NCI-H2227 (cell line): ENCODE measurements at regions not wholly inside any gene's neighbourhood (a gene's known extent, or its start where the extent isn't known, plus 50 kb on each side); places are given as distances from the start of the nearest gene placed in this dataset.
"Not testable (repeated sequence)": the region's sequence is repeated elsewhere in the genome, so short reads cannot be mapped to it uniquely, and the experiment has no call there.

ENCODE experiments used
- DNase-seq: peaks from one replicate; lab custom pipeline; 2025; ENCODE audit not compliant: unreplicated experiment; lab: John Stamatoyannopoulos, UW

DNA sequence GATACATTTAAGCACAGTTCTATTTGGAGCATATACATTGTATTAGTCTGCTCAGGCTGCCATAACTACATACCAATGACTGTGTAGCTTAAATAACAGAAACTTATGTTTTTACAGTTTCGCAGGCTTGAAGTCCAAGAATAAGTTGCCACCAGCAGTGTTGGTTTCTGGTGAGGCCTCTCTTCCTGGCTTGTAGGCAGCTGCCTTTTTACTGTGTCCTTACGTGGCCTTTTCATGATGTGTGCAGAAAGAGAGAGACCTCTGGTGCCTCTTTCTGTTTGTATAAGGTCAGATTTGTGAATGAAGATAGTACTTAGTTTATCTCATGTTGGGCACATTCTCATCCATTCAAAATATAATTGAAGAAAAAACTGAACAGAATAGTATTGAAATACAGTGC is 636.6 kb downstream of the FLRT2 start:
- DNase-seq: peak; percentile 63

DNA sequence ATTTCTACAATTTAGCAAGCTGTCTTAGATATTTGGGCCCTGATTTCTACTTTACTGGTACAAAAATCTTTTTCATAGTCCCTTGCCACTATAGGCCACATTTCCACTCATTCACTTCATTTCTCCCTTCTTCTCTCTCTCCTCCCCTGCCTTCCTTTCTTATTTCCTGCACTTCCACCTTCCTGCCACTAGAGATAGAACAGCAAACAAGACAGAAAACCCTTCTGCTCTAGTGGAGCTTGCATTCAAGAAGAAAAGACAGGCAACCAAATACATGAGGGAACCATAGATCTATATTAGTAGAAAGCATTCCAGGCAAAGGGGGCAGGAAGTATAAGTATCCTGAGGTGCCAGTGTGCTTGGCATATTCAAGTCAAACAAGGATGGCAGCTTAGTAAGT is 623.5 kb downstream of the FLRT2 start:
- DNase-seq: no peak

- DNase-seq: no peak
Observed at GRCh38 chr14:86143248-86143647, 613.3 kb downstream of the FLRT2 start.

DNA sequence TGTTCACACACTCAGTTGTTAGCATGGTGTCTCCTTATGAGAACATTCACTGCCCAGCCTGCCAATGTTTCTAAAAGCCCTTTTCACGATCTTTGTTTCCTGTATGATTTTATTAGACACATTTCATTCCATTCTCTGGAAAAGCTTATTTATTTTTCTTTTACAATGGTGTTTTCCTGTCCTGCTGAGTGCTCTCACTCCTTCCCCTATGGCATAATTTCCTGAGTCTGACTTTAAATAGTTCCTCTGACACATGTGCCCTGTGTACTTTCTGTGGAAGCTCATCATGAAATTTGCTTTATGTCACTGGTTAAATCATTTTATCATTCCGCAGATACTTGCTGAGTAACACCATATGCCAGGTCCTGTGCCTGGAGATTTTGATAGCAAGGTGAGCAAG is 612.0 kb downstream of the FLRT2 start:
- no peak for DNase-seq

- no peak for DNase-seq
Observed at GRCh38 chr14:86129426-86129825, 599.5 kb downstream of the FLRT2 start.

- DNase-seq: no peak
Observed at GRCh38 chr14:86124328-86124727, 594.4 kb downstream of the FLRT2 start.

DNA sequence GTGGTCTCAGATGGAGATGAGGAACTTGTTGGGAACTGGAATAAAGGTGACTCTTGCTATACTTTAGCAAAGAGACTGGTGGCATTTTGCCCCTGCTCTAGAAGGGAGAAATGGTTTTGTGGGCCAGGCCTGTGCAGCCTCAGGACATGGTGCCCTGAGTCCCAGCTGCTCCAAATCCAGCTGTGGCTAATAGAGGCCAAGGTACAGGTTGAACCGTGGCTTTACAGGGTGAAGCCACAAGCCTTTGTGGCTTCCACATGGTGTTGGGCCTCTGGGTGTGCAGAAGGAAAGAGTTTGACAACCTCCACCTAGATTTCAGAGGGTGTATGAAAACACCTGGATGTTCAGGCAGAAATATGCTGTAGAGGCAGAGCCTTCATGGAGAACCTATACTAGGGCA is 586.0 kb downstream of the FLRT2 start:
- no peak for DNase-seq

GRCh38 chr14:86110871-86111270 is 580.9 kb downstream of the FLRT2 start:
- not testable (repeated sequence) for DNase-seq

- DNase-seq: no peak
Observed at GRCh38 chr14:86104691-86105265, 574.8 kb downstream of the FLRT2 start.

DNA sequence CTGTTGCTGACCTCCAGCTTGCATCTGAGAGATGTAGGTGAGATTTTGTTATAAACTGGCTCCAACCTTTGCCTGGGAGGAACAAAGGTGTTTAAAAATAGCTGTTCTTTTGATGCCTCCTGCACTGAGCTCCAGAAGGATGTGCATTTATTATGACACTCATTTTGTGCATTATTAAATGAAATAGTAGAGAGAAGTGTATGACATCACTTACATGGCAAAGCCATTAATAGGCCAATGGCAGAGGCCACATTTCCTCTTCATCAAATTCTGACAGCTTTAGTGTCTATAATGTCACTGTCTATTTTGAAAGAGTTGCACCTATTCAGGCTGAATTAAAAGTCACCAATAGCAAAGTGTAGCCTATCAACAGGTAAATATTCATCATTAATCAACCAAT is 564.6 kb downstream of the FLRT2 start:
- DNase-seq: no peak

DNA sequence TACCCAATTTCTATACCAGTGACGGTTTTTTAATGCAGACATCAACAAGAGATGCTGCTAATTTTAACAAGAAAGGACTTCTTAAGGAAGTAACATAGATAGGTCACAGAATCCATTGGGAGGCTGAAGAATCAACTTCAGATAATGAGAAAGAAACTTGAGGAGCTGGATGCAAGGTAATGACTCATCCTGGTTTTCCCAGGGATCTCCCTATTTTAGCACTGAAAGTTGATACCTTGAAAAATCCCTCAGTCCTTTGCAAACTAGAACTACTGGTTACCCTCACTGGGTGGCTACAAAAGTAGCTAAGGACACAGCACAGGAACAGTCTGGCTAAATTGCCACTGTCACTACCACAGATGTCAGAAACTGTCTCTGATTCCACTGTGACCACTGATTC is 561.9 kb downstream of the FLRT2 start:
- DNase-seq: no peak

DNA sequence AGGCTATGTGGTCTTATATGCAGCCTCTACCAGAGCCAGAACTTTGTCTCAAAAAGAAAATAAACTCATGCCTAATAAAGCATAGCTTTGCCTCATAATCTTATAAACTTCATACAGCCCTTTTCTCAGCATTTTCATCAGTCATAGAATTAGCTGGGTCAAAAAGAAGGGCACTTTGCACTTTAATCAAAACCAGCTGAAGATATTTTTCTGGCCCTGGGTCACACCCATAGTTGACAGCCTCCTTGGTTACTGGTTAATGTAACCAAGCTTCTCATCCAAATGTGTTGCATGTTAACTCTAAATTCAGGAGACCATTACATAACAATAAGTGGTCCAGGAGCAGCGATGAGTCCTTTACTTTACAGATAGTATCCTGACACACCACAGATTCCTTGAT is 558.2 kb downstream of the FLRT2 start:
- DNase-seq: no peak

GRCh38 chr14:86087377-86087776 is 557.4 kb downstream of the FLRT2 start:
- no peak for DNase-seq

DNA sequence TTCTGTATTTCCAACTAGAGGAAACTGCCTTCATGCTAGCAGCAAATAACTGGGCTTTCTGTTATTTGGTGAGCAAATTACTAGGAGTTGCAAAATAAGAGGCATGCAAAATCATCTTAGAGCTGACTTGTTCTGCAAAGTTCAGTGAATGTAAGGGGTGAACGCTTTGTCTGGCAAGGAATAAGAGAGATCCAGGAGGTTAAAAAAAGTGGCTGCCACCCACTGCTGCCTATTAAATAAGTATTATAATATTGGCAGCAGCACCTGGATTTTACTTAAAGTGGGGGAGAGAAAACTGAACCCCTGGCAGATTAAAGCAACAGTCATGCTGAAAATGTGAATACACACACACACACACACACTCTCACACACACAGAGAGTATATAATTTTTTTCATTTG is 557.0 kb downstream of the FLRT2 start:
- DNase-seq: no peak

DNA sequence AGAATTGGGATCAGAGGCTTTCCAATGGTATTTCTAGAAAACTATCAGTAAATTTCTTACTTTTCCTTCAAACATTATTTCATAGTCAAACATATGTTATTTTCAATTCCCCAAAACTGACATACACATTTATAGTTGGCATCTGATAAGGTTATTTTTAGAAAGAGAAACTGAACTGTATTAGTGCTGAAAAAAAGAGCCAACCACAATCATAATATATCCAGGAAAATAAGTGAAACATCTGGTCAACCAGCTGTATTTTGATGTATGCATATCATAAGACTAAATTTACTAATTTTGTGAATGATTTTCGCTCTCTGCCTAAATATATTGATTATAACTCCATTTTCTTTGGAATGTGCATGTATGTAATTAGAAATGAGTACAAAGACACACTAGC is 554.2 kb downstream of the FLRT2 start:
- no peak for DNase-seq

DNA sequence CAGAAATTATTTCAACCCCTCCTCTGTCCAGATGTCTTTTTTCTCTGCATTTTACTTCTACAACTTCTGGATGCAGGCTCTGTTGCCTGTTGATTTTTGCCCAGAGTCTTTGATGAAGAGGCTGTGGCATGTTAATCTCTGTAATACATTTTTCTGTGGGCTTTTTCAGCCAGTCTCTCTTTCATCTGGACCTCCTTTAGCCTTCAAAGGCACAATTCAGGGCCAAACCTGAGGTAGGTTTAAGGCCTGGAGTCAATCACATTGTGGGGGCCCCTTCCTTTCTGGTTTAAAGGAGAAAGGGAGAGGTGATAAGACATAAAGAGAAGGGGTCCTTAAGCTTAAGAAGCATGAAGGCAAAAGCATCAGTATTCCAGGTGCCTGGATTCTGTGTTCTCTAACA is 553.7 kb downstream of the FLRT2 start:
- DNase-seq: no peak

DNA sequence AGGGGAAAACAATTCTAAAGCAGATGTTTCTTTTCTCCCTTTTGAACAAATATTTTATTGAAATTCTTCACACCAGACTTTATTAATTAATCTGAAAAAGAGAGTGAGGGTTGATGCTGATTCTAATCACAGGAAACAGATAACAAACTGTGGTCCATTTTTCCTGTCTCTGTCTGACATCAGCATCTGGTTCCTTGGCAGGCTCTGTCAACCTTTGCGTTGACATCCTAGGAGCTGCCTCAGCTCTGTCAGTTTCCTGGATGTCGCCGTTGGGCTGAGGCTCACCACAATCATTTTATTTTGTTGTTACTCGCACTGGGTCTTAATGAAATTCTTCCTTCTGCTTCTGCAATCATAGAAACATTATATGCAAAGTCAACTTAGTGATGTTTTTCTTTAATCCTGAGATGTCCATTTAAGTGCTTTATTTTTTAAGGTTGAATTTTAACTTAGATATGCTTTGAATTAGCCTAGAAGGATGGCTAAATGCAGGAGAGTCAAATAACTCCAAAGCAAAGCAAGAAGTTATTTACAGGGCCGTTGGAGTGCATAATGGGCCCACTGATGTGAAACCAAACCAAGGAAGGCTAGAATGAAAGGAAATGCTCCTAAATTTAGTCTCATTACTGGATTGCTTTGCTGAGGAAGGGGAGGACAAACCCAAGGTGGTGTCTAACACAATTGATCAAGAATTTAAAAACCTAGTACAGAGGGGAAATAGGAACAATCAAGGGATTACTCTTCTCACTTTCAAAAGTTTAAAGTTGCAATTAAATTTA is 542.4 kb downstream of the FLRT2 start:
- no peak for DNase-seq

DNA sequence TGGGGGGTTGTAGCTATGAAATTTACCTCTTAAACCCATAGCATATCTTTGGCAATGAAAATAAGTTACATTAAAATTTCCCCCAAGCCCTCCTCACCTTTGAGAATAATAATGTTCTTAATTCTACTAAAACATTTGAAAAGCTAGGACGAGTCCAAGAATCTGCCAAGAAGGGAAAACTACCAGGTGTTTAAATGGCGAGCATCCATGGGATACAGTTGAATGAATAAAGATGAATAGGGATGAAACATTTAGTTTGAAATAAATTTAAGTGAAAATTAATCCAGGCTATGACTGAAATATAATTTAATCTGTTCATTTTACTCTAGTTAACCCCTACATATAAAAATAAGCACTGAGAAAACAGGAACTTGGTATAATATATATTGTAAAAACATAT is 536.7 kb downstream of the FLRT2 start:
- DNase-seq: no peak

- DNase-seq: no peak
Observed at GRCh38 chr14:86065407-86065806, 535.5 kb downstream of the FLRT2 start.

DNA sequence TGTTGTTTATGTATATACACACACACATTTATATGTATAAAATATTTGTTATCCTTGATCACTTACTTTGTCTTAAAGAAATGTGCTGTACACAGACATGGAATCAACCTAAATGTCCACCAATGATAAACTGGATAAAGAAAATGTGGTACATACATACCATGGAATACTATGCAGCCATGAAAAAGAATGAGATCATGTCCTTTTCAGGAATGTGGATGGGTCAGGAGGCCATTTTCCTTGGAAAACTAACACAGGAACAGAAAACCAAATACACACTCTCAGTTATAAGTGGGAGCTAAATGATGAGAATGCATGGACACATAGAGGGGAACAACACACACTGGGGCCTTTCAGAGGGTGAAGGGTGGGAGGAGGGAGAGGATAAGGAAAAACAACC is 534.7 kb downstream of the FLRT2 start:
- not testable (repeated sequence) for DNase-seq

DNA sequence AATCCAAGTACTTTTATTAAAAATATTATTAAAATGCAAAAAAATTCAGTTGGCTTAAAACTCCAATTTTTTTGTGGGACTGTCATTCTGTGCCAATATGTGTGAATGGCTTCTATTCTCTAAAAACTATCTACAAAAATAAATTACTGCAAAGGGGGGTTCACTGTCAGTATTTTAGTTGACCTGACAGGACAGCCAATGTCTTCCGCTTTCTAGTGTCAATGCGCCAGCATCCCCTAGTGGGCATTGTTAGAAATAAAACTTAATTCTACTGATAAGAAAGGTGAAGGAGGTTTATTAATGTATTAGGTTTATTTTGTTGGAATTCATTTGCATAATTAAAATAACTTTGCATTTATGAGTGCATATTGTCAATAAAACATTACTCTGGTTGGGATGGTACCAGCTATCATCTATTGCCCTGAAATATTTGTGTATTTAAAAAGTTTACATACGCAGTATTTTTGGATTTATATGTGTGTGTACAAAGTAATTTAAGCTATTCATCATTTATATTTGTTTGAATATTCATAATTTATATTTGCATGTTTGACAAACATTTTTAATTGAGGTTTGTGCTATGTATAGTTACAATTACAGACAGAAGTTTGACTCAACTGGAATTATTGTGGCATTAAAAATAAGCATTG is 527.2 kb downstream of the FLRT2 start:
- DNase-seq: peak; percentile 47

DNA sequence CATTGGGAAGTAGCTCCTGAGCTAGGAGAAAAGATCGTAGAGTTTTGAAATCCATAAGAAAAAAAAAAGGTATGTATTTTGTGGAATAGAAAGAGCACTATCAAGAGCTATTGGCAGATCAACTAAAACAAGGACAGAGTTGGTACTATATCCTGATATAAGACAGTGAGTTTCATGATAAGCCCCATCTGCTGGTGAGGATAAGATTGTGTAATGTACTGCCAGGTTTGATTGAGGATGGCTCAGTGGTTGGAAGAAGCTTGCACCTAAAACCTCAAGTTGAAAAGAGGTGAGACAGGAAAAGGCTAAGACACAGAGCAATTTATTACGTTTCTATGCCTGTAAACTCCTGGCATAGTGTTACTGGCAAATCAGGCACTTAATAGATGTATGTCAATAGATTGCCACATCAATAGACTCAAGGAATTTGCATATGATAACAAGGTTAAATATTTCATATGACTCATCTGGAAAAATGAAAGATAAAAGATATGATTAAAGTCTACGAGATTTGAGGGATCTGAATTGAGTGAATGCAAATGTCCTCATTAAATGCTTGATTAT is 525.6 kb downstream of the FLRT2 start:
- DNase-seq: peak; percentile 29
